Mesenchymal stem cell (in vitro differentiated cells and primary cell): ENCODE measurements at regions not wholly inside any gene's neighbourhood (a gene's known extent, or its start where the extent isn't known, plus 50 kb on each side); places are given as distances from the start of the nearest gene placed in this dataset.

Experiments used
- DNase-seq: peaks from one replicate; pipeline ENCODE4 v3.0.0-alpha.2; 2013
- H2AFZ ChIP-seq: one replicate; pipeline ENCODE4 v1.6.1; 2013; ENCODE audit warnings: low read depth, mild to moderate bottlenecking, control low read depth, inconsistent platforms, low read length, moderate library complexity
- H2AK5ac ChIP-seq: 2 replicates; pipeline ENCODE4 v1.6.1; 2013; ENCODE audit warnings: low read length, moderate library complexity, mild to moderate bottlenecking, inconsistent platforms; ENCODE audit not compliant: severe bottlenecking
- H2BK120ac ChIP-seq: one replicate; pipeline ENCODE4 v1.6.1; 2013; ENCODE audit warnings: low read depth, mild to moderate bottlenecking, inconsistent platforms, low read length, moderate library complexity
- H2BK12ac ChIP-seq, 2 experiments: one replicate each; pipeline ENCODE4 v1.6.1; 2013; ENCODE audit warnings: inconsistent platforms in 2 of 2, low read length in 2 of 2, mild to moderate bottlenecking in 2 of 2, moderate library complexity in 2 of 2, control low read depth in 1 of 2
- H2BK15ac ChIP-seq: one replicate; pipeline ENCODE4 v1.6.1; 2013; ENCODE audit warnings: mild to moderate bottlenecking, low read depth, inconsistent platforms; ENCODE audit not compliant: poor library complexity, severe bottlenecking
- H2BK5ac ChIP-seq: 2 replicates; pipeline ENCODE4 v1.6.1; 2013; ENCODE audit warnings: low read depth, mild to moderate bottlenecking, low read length, control low read depth, inconsistent platforms; ENCODE audit not compliant: poor library complexity, severe bottlenecking
- H3K14ac ChIP-seq, 2 experiments: one replicate each; pipeline ENCODE4 v1.6.1; 2013; ENCODE audit warnings: inconsistent platforms in 2 of 2, low read length in 2 of 2, control low read depth in 1 of 2, mild to moderate bottlenecking in 1 of 2, moderate library complexity in 1 of 2
- H3K18ac ChIP-seq, 2 experiments: one replicate each; pipeline ENCODE4 v1.6.1; 2013; ENCODE audit warnings: inconsistent platforms in 2 of 2, low read length in 2 of 2, control low read depth in 1 of 2, low read depth in 1 of 2, mild to moderate bottlenecking in 1 of 2
- H3K23ac ChIP-seq, 2 experiments: one replicate each; pipeline ENCODE4 v1.6.1; 2013; ENCODE audit warnings: inconsistent platforms in 2 of 2, low read length in 2 of 2, mild to moderate bottlenecking in 2 of 2, moderate library complexity in 2 of 2, control low read depth in 1 of 2
- H3K27ac ChIP-seq: 2 replicates; pipeline ENCODE4 v1.5.1; 2013; ENCODE audit warnings: mild to moderate bottlenecking, moderate library complexity, low read length, control low read depth, inconsistent platforms; ENCODE audit not compliant: poor library complexity, severe bottlenecking
- H3K27me3 ChIP-seq, 2 experiments: 2 replicates each; pipeline versions ENCODE4 v1.6.1 to v1.7.0; 2013; ENCODE audit warnings: low read length in 2 of 2, mild to moderate bottlenecking in 2 of 2, moderate library complexity in 2 of 2, control low read depth in 1 of 2, inconsistent platforms in 1 of 2; ENCODE audit not compliant: control insufficient read depth in 1 of 2, insufficient read depth in 1 of 2
- H3K36me3 ChIP-seq, 2 experiments: 2 replicates each; pipeline versions ENCODE4 v1.6.1 to v1.7.0; 2013; ENCODE audit warnings: low read length in 2 of 2, control low read depth in 1 of 2, inconsistent platforms in 1 of 2, low read depth in 1 of 2, mild to moderate bottlenecking in 1 of 2; ENCODE audit not compliant: insufficient read depth in 2 of 2, control insufficient read depth in 1 of 2
- H3K4ac ChIP-seq, 2 experiments: one replicate each; pipeline ENCODE4 v1.6.1; 2013; ENCODE audit warnings: inconsistent platforms in 2 of 2, low read length in 2 of 2, mild to moderate bottlenecking in 2 of 2, moderate library complexity in 2 of 2, control low read depth in 1 of 2, low read depth in 1 of 2
- H3K4me1 ChIP-seq: 2 replicates; pipeline ENCODE4 v1.6.1; 2013; ENCODE audit warnings: low read depth, low read length, control low read depth; ENCODE audit not compliant: control insufficient read depth, insufficient read depth
- H3K4me2 ChIP-seq: 2 replicates; pipeline ENCODE4 v1.6.1; 2013; ENCODE audit warnings: low read length, mild to moderate bottlenecking, inconsistent platforms; ENCODE audit not compliant: poor library complexity, severe bottlenecking
- H3K4me3 ChIP-seq, 2 experiments: 2 replicates each; pipeline versions ENCODE4 v1.5.1 to v1.7.0; 2013; ENCODE audit warnings: low read length in 2 of 2, mild to moderate bottlenecking in 2 of 2, control low read depth in 1 of 2, low read depth in 1 of 2; ENCODE audit not compliant: insufficient read depth in 1 of 2
- H3K79me1 ChIP-seq: replicated peaks from 2 replicates; pipeline ENCODE4 v1.6.1; 2013; ENCODE audit warnings: mild to moderate bottlenecking, control low read depth, low read length, inconsistent platforms; ENCODE audit not compliant: poor library complexity, severe bottlenecking
- H3K9ac ChIP-seq: 2 replicates; pipeline ENCODE4 v1.7.0; 2013; ENCODE audit warnings: mild to moderate bottlenecking, low read length, moderate library complexity
- H3K9me3 ChIP-seq: 2 replicates; pipeline ENCODE4 v1.7.0; 2013; ENCODE audit warnings: mild to moderate bottlenecking, low read length; ENCODE audit not compliant: control insufficient read depth
- H4K8ac ChIP-seq: one replicate; pipeline ENCODE4 v1.6.1; 2013; ENCODE audit warnings: inconsistent platforms, mild to moderate bottlenecking, low read length, moderate library complexity
- H4K91ac ChIP-seq: one replicate; pipeline ENCODE4 v1.6.1; 2013; ENCODE audit warnings: mild to moderate bottlenecking, low read length, inconsistent platforms
- WGBS: methylation state at CpG from one replicate; pipeline ENCODE4 v1.1.7; 2013; ENCODE audit warnings: mixed read lengths; 5-methylcytosine and 5-hydroxymethylcytosine counted together

DNA sequence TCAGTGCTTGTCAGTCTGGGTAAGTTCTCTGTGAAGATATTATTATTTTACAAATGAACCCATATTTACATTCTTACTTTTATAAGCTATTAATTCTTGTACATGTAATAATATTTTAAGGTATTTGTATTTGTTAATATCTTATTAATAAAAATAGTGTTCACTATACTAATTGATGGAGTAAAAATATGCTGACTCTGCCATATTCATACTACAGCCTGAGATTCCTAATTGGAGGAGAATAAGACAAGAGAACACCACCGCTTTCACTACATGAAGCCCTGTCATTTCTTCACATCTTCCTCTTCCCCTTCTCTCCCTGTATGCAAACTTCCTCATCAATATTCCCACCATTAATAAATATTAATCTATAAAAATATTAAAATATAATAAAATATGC lies 167.6 kb upstream of the TUSC1 start:
- Histone ChIP-seq H3K18ac (no peak overlapping the region), H3K4ac (no peak overlapping the region), H2BK12ac (no peak overlapping the region), H3K9ac (no peak overlapping the region), H3K23ac (no peak overlapping the region), H2AFZ (no peak overlapping the region), H3K79me1 (no peaks in the 10 kb centered on the region), H2BK15ac (no peak overlapping the region), H3K27ac (no peak overlapping the region), H3K4me3 (no peak overlapping the region), H3K36me3 (no peaks in the 10 kb centered on the region), H3K9me3 (peaks cover 4% of the 10 kb centered on the region), H4K91ac (no peak overlapping the region), H2BK120ac (no peak overlapping the region), H2BK5ac (no peak overlapping the region), H3K4me1 (no peaks in the 10 kb centered on the region), H3K14ac (no peak overlapping the region), H2AK5ac (no peak overlapping the region), H4K8ac (no peak overlapping the region), H3K4me2 (no peak overlapping the region), H3K27me3 (no peaks in the 10 kb centered on the region)
- WGBS = 100% methylated on average over 1 of the region's 1 CpG
- DNase-seq = no peak

DNA sequence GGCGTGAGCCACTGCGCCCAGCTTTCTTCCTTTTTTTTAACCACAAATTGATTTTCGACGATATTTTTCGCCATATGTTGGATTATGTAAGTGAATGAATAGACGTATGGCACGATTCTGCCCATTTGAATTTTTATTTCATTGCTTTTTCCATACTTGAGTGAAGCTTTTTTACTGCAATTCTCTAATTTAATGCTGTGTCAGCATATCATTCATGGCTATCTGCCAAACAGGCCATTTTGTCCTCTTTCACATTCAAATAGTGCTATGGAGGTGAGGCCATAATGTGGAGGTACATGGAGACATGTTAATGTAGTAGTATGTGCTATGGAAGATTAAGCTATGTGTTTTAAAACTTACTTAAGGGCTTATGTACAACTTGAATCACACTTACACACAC lies 152.1 kb upstream of the TUSC1 start:
- WGBS = 94% methylated on average over 2 of the region's 7 CpGs
- H3K9me3 ChIP-seq = peaks cover 32% of the 10 kb centered on the region

DNA sequence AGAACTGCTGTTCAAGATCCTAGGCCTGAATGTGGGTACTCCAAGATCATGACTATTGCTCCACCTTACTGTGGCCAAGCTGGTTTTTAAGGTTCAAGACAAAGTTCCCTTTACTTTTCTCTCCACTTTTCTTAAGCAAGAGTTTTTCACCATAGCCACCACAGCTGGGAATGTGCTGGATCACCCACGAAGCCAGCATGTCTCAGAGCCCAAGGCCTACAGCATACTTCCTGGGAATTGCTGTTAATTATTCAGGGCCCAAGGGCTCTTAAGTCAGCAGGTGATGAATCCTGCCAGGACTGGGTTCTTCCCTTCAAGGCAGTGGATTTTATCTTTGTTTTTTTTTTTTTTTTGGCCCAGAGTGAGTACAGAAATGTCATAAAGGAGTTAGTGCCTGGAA lies 149.4 kb upstream of the TUSC1 start:
- no peak overlapping the region for H2BK12ac ChIP-seq
- H3K14ac ChIP-seq = no peak overlapping the region
- no peak overlapping the region for H3K4ac ChIP-seq
- H3K4me3 ChIP-seq = no peak overlapping the region
- no peak overlapping the region for H2BK120ac ChIP-seq
- no peaks in the 10 kb centered on the region for H3K4me1 ChIP-seq
- no peak overlapping the region for H2AK5ac ChIP-seq
- no peaks in the 10 kb centered on the region for H3K27me3 ChIP-seq
- no peak overlapping the region for H3K9ac ChIP-seq
- peaks cover 32% of the 10 kb centered on the region for H3K9me3 ChIP-seq
- no peak overlapping the region for H3K23ac ChIP-seq
- no peak overlapping the region for H2BK15ac ChIP-seq
- H3K4me2 ChIP-seq = no peak overlapping the region
- no peak overlapping the region for H3K18ac ChIP-seq
- H4K91ac ChIP-seq = no peak overlapping the region
- no peaks in the 10 kb centered on the region for H3K36me3 ChIP-seq
- H4K8ac ChIP-seq = no peak overlapping the region
- H2BK5ac ChIP-seq = no peak overlapping the region
- no peak overlapping the region for H3K27ac ChIP-seq
- whole genome bisulfite sequencing = 30% methylated on average over 1 of the region's 1 CpG
- H2AFZ ChIP-seq = no peak overlapping the region
- DNase-seq = no peak
- no peaks in the 10 kb centered on the region for H3K79me1 ChIP-seq

More for the DNA sequence above, 152.1 kb upstream of the TUSC1 start:
- Histone ChIP-seq H3K27ac (no peak overlapping the region), H3K23ac (no peak overlapping the region), H2BK5ac (no peak overlapping the region), H4K8ac (no peak overlapping the region), H3K14ac (no peak overlapping the region), H3K4me1 (no peaks in the 10 kb centered on the region), H3K18ac (no peak overlapping the region), H2AK5ac (no peak overlapping the region), H2BK12ac (no peak overlapping the region), H2BK15ac (no peak overlapping the region), H3K4me2 (no peak overlapping the region), H2AFZ (no peak overlapping the region), H3K27me3 (no peaks in the 10 kb centered on the region), H3K9ac (no peak overlapping the region), H3K4ac (no peak overlapping the region), H2BK120ac (no peak overlapping the region), H3K36me3 (no peaks in the 10 kb centered on the region), H3K4me3 (no peak overlapping the region), H3K79me1 (no peaks in the 10 kb centered on the region), H4K91ac (no peak overlapping the region)
- no peak for DNase-seq

DNA sequence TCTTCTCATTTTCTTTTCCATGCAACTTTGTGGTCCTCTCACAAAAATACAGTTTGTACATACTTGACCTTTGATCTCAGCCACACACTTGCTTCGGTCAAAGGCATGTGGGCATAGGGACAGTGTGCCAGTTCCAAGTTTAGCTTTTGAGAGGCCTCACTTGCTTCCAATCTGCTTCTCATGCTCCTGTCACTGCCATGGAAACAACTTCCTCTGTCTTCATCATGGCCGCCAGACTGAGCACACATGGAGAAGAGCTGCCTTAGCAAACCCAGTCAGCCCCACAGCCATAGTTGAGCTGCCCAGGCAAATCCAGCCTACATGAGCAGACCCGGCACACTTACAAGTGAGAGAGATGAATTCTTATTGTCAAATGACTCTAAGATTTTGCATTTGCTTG lies 138.2 kb upstream of the TUSC1 start:
- no peak overlapping the region for H3K18ac ChIP-seq
- WGBS = 95% methylated on average over 2 of the region's 3 CpGs

More for the DNA sequence above, 138.2 kb upstream of the TUSC1 start:
- H3K4me2 ChIP-seq = no peak overlapping the region
- no peak for DNase-seq
- no peak overlapping the region for H2BK5ac ChIP-seq
- H3K27me3 ChIP-seq = no peaks in the 10 kb centered on the region
- H3K79me1 ChIP-seq = no peaks in the 10 kb centered on the region
- H3K9me3 ChIP-seq = no peaks in the 10 kb centered on the region
- H2AK5ac ChIP-seq = no peak overlapping the region
- no peak overlapping the region for H3K4me3 ChIP-seq
- H2BK15ac ChIP-seq = no peak overlapping the region
- H3K23ac ChIP-seq = no peak overlapping the region
- H2BK120ac ChIP-seq = no peak overlapping the region
- no peak overlapping the region for H3K9ac ChIP-seq
- no peak overlapping the region for H4K8ac ChIP-seq
- no peaks in the 10 kb centered on the region for H3K4me1 ChIP-seq
- no peak overlapping the region for H4K91ac ChIP-seq
- H2BK12ac ChIP-seq = no peak overlapping the region
- H3K36me3 ChIP-seq = no peaks in the 10 kb centered on the region
- no peak overlapping the region for H3K4ac ChIP-seq
- no peak overlapping the region for H2AFZ ChIP-seq
- no peak overlapping the region for H3K27ac ChIP-seq
- no peak overlapping the region for H3K14ac ChIP-seq
